Left hindlimb (tissue), 1 donor: ENCODE measurements at regions not wholly inside any gene's neighbourhood (a gene's known extent, or its start where the extent isn't known, plus 50 kb on each side); places are given as distances from the start of the nearest gene placed in this dataset.

Experiments used
- DNase-seq: peaks from one replicate; pipeline ENCODE4 v3.0.0-alpha.2; 2018

- DNase-seq = no peak
Measured at GRCh38 chr15:93138681-93139250, 49.8 kb upstream of the RGMA start.
